ENCODE measurements at regions not wholly inside any gene's neighbourhood (a gene's known extent, or its start where the extent isn't known, plus 50 kb on each side); places are given as distances from the start of the nearest gene placed in this dataset.

- DNase-seq (ENCODE audit: low spot score in 2 of 2) (no peak), FAIRE-seq (no peak)
Observed at GRCh38 chr16:51455398-51455797, 304.3 kb upstream of the SALL1 start.

- DNase-seq (ENCODE audit: low spot score in 2 of 2) = no peak
Observed at GRCh38 chr16:51453251-51453650, 302.2 kb upstream of the SALL1 start.

DNA sequence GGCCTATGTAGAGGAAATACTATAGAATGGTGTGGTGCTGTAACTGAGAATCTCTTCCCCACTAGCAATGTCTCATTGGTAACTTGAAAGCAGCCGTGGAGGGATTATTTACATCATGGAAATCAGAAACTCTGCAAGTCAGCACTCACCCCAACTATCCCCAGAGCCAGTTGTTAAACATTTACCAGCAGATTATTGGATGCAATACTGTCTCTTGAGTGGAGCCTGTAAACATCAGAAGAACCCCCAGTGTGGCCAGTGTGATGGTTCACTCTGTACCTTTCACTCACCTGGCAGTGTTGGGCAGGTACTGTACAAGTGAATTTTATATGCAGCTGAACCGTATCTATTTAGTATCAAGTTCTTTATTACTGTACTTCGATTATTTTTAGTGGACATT lies 299.8 kb upstream of the SALL1 start:
- FAIRE-seq (no peak), DNase-seq (ENCODE audit: low spot score in 2 of 2) (no peak)

More at GRCh38 chr16:51453251-51453650, 302.2 kb upstream of the SALL1 start:
- no peak for FAIRE-seq

DNA sequence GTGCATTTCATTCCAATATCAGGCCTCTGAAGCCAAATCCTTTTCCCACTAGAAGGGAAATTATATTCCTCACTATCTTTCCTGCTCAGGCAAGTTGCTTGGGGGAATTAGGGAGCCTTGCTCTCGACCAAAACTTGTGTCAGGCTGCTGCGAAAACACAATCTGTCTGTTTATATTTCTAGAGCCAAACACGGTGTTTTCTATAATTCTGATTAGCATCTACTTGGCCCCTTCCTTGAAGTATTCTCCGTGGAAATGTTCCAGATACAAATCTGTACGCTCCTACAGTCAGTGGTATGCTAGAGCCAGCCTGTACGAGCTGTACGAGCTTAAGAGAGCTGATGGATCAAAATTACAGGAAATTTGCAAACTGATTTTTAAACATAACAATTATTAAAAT lies 299.3 kb upstream of the SALL1 start:
- no peak for DNase-seq (ENCODE audit: low spot score in 2 of 2)
- no peak for FAIRE-seq

- FAIRE-seq (no peak), DNase-seq (ENCODE audit: low spot score in 2 of 2) (no peak)
Observed at GRCh38 chr16:51449441-51449840, 298.4 kb upstream of the SALL1 start.

DNA sequence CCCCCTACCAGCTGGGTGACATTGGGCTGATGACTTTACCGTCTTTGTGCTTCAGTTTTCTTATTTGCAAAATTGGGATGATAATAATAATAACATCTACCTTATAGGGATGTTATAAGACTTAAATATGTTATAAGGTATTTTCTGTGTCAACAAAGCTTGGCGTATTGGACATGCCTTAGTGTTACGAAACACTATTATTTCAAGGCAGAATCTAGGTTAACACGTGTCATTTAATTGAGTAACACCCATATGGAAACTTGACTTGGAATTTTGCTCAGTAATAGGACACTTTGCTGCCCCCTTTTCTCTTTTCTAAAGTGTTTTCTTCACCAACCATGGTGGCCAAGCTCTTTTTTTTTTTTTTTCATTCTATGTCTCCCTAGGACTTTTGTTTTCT lies 294.2 kb upstream of the SALL1 start:
- no peak for DNase-seq (ENCODE audit: low spot score in 2 of 2)
- no peak for FAIRE-seq

DNA sequence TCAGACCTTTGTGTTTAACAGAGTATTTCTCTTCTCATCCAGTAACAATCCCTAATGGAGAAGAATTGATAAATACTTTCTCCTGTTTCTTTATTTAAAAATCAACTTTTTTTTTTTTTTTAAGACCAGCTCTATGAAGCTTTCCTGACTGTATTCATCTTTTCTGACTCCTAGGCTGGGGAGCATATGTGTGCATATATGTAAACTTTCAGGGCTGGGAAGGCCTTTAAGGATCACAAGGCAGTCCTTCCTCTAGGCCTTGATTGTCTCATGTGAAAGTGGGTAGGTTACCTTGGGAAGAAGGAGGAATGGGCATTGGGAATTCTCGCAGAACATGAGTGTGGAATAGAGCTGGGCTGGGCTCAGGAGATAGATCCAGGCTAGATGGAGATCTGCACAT lies 292.9 kb upstream of the SALL1 start:
- DNase-seq (ENCODE audit: low spot score in 2 of 2) (no peak), FAIRE-seq (no peak)

DNA sequence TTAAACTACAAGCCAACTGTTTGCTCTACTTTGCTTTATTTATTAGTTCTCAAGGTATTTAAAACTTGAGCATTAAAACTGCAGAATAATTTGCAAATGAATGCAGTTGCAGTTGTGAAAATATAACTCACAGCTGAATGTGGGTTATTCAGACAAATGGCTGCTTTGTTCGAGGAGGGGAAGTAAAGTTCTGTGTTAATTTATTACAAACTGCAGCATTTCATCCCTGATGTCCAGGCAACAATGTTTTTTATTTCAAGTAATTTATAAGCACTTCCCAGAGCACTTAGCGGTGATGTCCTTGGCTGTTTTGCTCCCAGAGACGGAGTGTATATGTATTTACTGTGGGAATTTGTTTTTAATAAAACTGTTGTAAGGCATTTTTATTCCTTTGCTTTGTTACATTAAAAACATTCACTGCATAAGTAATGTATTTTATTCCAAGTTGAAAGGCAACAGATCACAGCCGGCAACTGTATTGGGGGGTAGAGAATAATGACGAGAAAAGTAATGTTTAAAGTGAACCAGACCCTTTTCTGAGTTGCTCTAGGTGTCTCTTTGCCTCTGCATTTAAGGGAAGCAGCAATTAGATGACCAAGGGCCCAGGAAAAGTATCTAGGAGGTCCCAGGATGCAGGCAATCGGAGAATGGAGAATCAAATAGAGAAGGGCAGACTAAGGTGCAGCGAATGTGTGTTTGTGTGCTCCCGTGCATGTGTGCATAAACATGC lies 291.2 kb upstream of the SALL1 start:
- no peak for DNase-seq (ENCODE audit: low spot score in 2 of 2)
- FAIRE-seq = no peak

DNA sequence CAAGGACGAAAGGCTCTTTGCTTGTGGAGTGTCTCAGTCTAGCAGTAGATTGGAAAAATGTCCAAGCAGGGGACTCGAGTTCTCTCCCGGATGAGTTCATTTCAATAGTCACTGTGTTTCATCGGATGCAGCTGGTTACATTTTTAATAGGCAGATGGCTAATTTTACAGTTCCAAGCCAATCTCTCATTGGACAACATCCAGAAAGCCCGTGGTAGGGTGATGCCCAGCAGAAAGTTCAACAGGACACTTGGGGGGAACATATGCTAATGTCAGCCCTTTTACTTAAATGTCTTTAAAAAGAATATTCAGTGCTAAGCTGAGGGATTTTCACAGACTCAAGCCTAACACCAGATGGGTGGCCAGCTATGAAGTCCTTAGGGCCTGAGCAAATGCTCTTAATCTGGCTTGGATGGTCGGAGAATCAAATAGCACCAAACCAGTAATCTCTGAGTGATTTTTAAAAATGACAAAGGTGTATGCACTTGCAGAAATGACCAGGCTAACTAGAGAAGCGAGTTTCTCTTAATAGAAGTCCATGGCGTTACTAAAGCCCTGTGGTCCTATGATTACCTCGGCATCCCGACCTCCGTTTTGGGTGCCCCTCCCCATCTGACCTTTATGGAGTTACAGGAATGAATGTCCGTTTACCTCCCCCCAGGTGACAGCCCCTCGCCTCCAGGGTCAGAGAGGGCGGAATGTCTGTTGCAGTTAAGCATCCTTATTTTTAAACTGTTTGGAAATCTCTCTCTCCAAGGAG lies 289.2 kb upstream of the SALL1 start:
- FAIRE-seq (no peak), DNase-seq (ENCODE audit: low spot score in 2 of 2) (peak in 1 of 2 donors; percentile 7)

DNA sequence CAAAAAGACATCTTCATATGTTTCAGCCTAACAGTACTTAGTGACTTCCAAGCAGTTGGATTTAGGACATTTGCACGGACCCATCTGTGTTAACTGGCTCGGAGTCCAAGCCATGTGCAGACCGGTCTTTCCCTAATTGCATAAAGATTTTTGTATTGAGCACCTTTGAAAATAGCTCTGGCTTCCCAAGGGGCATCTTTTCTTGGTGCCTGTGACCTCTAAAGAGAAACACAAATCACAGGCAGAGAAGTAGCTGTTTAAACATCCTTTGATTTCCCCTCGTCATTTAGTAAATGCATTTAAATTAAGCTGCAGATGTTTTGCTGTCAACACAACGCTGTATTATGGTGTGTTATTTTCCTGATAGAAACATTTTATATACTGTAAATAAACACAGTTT lies 288.2 kb upstream of the SALL1 start:
- FAIRE-seq (no peak), DNase-seq (ENCODE audit: low spot score in 2 of 2) (no peak)

DNA sequence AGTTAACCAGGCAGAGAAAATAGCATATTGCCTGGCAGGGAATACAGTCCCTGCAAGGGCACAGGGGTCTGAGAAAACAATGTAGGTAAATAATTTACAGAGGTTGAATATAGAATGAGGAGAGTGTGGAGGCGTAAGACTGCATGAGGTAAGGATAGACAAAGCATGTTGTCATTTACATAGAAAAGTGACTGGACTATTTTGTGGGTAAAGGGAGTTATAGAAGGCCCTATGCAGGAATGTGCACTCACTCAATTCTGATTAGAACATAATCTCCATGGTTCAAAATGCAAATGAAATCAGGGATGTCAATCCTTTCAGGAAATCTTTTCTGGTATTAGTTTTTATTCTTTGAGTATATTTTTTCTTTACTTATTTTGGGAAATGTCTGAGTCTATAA lies 285.7 kb upstream of the SALL1 start:
- FAIRE-seq = no peak
- DNase-seq (ENCODE audit: low spot score in 2 of 2) = no peak

- DNase-seq (ENCODE audit: low spot score in 2 of 2) (no peak), FAIRE-seq (no peak)
Observed at GRCh38 chr16:51434567-51435198, 283.6 kb upstream of the SALL1 start.

DNA sequence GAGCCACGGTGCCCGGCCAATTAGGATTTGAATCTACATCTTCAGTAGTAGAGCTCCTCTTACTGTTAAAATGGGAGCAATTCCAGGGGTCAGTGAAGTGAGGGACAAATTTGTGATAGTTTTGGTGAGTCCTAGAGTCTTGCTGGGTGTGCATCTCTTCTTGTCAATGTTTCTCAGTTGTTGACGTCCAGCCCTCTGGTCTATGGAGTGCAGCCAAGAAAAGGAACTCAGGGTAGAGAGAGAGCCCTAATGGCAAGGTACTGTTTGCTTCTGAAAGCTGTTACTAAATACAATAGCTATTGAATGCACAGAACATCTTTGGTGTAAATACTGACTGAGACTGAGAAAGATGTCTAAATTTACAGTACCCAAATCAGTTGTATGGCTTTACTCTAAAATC lies 282.5 kb upstream of the SALL1 start:
- DNase-seq (ENCODE audit: low spot score in 2 of 2) (no peak), FAIRE-seq (no peak)

- DNase-seq (ENCODE audit: low spot score in 2 of 2) (no peak), FAIRE-seq (no peak)
Observed at GRCh38 chr16:51431517-51432241, 280.6 kb upstream of the SALL1 start.

GRCh38 chr16:51430716-51431369 lies 279.8 kb upstream of the SALL1 start:
- no peak for DNase-seq (ENCODE audit: low spot score in 2 of 2)
- FAIRE-seq = peak; percentile 40

DNA sequence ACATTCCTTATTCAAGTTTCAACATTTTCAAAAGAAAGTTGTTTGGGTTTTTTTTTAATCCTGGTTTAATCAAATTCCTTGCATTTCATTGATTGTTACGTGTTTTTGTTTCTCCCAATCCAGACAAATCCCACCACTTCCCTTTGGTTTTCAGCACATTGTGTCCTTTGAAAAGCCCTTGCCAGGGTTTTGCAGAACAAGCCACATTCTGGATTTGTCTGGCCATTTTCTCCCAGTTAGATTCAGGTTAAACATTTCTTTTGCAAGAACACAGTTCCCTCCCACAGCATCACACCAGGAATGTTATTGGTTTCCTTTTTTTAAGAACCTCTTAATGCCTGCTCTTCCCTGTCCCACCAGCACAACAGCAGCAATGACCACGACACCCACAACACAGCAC lies 278.0 kb upstream of the SALL1 start:
- DNase-seq (ENCODE audit: low spot score in 2 of 2) (no peak), FAIRE-seq (no peak)

DNA sequence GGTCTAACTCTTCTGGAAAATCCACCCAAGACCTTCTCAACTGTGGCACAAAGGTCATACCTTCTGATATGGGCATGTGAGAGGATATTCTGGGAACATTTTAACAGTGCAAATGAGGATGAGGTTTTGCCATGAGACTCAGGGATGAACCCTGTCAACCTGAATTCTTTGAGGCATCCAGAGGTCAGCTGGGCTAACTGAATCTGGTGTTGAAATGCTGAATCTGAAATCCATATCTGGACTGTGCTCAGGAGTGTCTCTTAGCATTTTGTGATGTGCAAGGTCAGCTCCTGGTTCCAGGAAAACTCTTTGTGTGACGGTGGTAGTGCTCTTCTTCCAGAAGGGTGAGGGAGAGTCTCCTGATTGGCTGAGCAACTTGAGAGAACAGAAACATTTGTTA lies 276.0 kb upstream of the SALL1 start:
- no peak for DNase-seq (ENCODE audit: low spot score in 2 of 2)

DNA sequence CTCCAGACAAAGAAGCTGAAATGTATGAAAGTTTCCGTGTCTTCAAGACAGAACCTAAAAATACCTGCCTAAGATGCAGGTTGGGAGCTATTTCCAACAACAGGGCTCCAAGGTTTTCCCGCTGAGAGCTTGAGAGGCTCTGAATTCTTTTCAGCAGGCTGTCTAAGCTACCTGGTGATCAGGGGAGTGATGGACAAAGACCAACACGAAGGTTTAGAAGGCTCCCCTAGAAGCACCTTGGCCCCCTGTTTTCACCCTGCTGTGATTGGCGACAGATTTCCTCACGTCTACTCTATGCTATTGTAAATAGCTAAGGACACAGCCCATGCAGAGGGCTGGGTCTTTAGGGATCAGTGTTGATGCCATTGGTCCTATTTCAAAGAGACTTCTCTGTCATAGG lies 275.2 kb upstream of the SALL1 start:
- DNase-seq (ENCODE audit: low spot score in 2 of 2) (no peak), FAIRE-seq (no peak)

More for the DNA sequence above, 276.0 kb upstream of the SALL1 start:
- FAIRE-seq = no peak

GRCh38 chr16:51420247-51420646 lies 269.2 kb upstream of the SALL1 start:
- no peak for DNase-seq (ENCODE audit: low spot score in 2 of 2)
- no peak for FAIRE-seq

DNA sequence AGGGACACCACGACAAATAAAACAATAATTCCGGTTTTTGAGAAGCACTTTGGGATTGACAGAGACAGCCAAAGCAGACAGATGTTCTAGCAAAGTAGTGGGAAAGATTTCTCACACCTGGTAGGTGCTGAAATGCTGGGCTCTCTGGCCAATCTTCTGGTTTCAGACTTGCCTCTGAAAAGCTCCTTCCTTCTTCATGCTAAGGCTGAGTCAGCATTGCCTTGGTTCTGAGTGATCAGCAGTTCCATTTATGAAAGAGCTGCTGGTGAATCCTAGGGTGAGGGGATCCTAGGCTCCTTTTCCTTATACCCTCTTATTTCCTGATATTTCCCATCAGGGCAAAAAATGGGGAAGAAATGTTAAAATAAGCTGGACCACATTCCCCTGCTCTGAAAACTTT lies 268.7 kb upstream of the SALL1 start:
- FAIRE-seq (no peak), DNase-seq (ENCODE audit: low spot score in 2 of 2) (no peak)

GRCh38 chr16:51418258-51418657 lies 267.2 kb upstream of the SALL1 start:
- FAIRE-seq (no peak), DNase-seq (ENCODE audit: low spot score in 2 of 2) (no peak)

All from frontal cortex (tissue), 3 donors.